Keratinocyte (primary cell): ENCODE measurements at regions not wholly inside any gene's neighbourhood (a gene's known extent, or its start where the extent isn't known, plus 50 kb on each side); places are given as distances from the start of the nearest gene placed in this dataset.

Experiments
- DNase-seq: peaks from one replicate; pipeline ENCODE4 v3.0.0-alpha.2; 2011; ENCODE audit warnings: low read depth, missing footprints, low spot score
- FAIRE-seq: peaks from 2 replicates; lab custom pipeline; 2011; peaks lifted over from hg19 to GRCh38; lab: Jason Lieb, UNC
- H2AFZ ChIP-seq: 2 replicates; pipeline ENCODE4 v1.6.0; 2012; ENCODE audit warnings: low read length, control low read depth, inconsistent platforms; ENCODE audit not compliant: control insufficient read depth
- H3K27ac ChIP-seq: 2 replicates; pipeline ENCODE4 v1.5.1; 2011; ENCODE audit warnings: low read length; ENCODE audit not compliant: control insufficient read depth, insufficient read depth
- H3K27me3 ChIP-seq: 3 replicates; pipeline ENCODE4 v1.6.0; 2011; ENCODE audit warnings: low read length; ENCODE audit not compliant: control insufficient read depth, insufficient read depth; ENCODE audit errors: extremely low read depth
- H3K36me3 ChIP-seq, 2 experiments: 2 replicates in 1 of 2; 3 replicates in 1 of 2; pipeline ENCODE4 v1.5.1; 2011; ENCODE audit warnings: low read length in 2 of 2, mild to moderate bottlenecking in 1 of 2; ENCODE audit not compliant: control insufficient read depth in 2 of 2, insufficient read depth in 2 of 2; ENCODE audit errors: extremely low read depth in 1 of 2
- H3K4me1 ChIP-seq: 3 replicates; pipeline ENCODE4 v1.5.1; 2011; ENCODE audit warnings: low read length; ENCODE audit not compliant: control insufficient read depth, insufficient read depth; ENCODE audit errors: extremely low read depth
- H3K4me2 ChIP-seq: 3 replicates; pipeline ENCODE4 v1.6.0; 2011; ENCODE audit warnings: low read depth, low read length; ENCODE audit not compliant: control insufficient read depth, insufficient read depth; ENCODE audit errors: extremely low read depth
- H3K4me3 ChIP-seq, 3 experiments: fragments of 200-600 bp in 1 of 3; sonication (generic) in 1 of 3; 2 replicates in 2 of 3; 3 replicates in 1 of 3; pipeline ENCODE4 v1.5.1; 2011 to 2016; ENCODE audit warnings: low read length in 3 of 3, mild to moderate bottlenecking in 3 of 3, control low read depth in 2 of 3, inconsistent platforms in 1 of 3, low read depth in 1 of 3, mixed read lengths in 1 of 3, mixed run types in 1 of 3, moderate library complexity in 1 of 3; ENCODE audit not compliant: control insufficient read depth in 2 of 3, insufficient read depth in 2 of 3; ENCODE audit errors: extremely low read depth in 1 of 3
- H3K79me2 ChIP-seq: 2 replicates; pipeline ENCODE4 v1.6.0; 2012; ENCODE audit warnings: low read length; ENCODE audit not compliant: control insufficient read depth, insufficient read depth
- H3K9ac ChIP-seq: 3 replicates; pipeline ENCODE4 v1.6.0; 2011; ENCODE audit warnings: low read length; ENCODE audit not compliant: control insufficient read depth, insufficient read depth; ENCODE audit errors: extremely low read depth
- H3K9me1 ChIP-seq: 3 replicates; pipeline ENCODE4 v1.6.0; 2011; ENCODE audit warnings: low read length; ENCODE audit not compliant: control insufficient read depth, insufficient read depth; ENCODE audit errors: extremely low read depth
- H3K9me3 ChIP-seq: 2 replicates; pipeline ENCODE4 v1.5.1; 2012; ENCODE audit warnings: low read depth, low read length; ENCODE audit not compliant: control insufficient read depth
- H4K20me1 ChIP-seq: 3 replicates; pipeline ENCODE4 v1.6.0; 2011; ENCODE audit warnings: low read length; ENCODE audit not compliant: control insufficient read depth, insufficient read depth; ENCODE audit errors: extremely low read depth
- EZH2 ChIP-seq: IDR thresholded peaks from one replicate; pipeline ENCODE4 v1.6.1; 2012; ENCODE audit warnings: inconsistent platforms, mild to moderate bottlenecking, low read length, moderate library complexity
- dilution Hi-C: fragments of 300-500 bp; cut with MboI; formaldehyde crosslinking; loops from one replicate; pipeline ENCODE4 v1.7.0; 2020; ENCODE audit warnings: low sequenced_read_pairs; ENCODE audit not compliant: extremely low pct_ligation_motif_present
- TF ChIP-seq, protein P1 (sequence below), 3 experiments: IDR thresholded peaks in 1 of 3; conservative IDR thresholded peaks in 1 of 3; optimal IDR thresholded peaks in 1 of 3; 2 replicates in 2 of 3; 3 replicates in 1 of 3; pipeline versions ENCODE3 to v1.5.1; 2011; ENCODE audit warnings: low read length in 3 of 3, mild to moderate bottlenecking in 3 of 3, moderate library complexity in 2 of 3, control low read depth in 1 of 3, inconsistent platforms in 1 of 3; ENCODE audit not compliant: insufficient read depth in 2 of 3; ENCODE audit errors: extremely low read depth in 1 of 3

DNA sequence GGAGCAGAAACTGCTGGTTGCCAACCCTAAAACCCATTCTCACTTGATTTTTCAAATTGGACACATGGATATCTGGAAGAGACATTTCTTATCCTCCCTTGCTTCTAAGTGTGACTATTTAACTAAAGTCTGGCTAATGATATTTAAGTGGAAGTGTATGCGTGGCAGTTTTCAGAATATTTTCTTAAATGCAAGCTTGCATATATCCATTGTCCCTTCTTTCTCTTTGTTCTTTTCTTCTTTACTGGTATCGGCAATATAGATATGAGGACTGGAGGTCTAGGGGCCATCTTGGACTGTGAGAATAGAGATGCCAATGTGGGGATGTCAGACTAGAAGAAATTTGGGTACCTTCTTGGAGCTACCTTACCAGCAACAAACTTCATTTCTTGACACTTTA lies 364.3 kb upstream of the DPH6 start:
- FAIRE-seq (no peak), DNase-seq (no peak)
- H3K79me2 ChIP-seq = no peaks in the 10 kb centered on the region
- no peaks in the 10 kb centered on the region for H4K20me1 ChIP-seq
- no peaks in the 10 kb centered on the region for H3K9me1 ChIP-seq
- H3K9me3 ChIP-seq = peaks cover 2% of the 10 kb centered on the region
- H3K36me3 ChIP-seq = no peaks in the 10 kb centered on the region
- H3K27ac ChIP-seq = no peak overlapping the region
- no peak overlapping the region for H3K9ac ChIP-seq
- dilution Hi-C loops = no loop called here
- H3K27me3 ChIP-seq = no peaks in the 10 kb centered on the region
- H2AFZ ChIP-seq = no peak overlapping the region
- H3K4me2 ChIP-seq = no peak overlapping the region
- H3K4me3 ChIP-seq = no peak overlapping the region
- TF ChIP-seq, protein P1, sequence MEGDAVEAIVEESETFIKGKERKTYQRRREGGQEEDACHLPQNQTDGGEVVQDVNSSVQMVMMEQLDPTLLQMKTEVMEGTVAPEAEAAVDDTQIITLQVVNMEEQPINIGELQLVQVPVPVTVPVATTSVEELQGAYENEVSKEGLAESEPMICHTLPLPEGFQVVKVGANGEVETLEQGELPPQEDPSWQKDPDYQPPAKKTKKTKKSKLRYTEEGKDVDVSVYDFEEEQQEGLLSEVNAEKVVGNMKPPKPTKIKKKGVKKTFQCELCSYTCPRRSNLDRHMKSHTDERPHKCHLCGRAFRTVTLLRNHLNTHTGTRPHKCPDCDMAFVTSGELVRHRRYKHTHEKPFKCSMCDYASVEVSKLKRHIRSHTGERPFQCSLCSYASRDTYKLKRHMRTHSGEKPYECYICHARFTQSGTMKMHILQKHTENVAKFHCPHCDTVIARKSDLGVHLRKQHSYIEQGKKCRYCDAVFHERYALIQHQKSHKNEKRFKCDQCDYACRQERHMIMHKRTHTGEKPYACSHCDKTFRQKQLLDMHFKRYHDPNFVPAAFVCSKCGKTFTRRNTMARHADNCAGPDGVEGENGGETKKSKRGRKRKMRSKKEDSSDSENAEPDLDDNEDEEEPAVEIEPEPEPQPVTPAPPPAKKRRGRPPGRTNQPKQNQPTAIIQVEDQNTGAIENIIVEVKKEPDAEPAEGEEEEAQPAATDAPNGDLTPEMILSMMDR (optimal IDR thresholded peaks at IDR 0.05 in 1 of 3, IDR thresholded peaks at IDR 0.05 in 1 of 3, conservative IDR thresholded peaks at IDR 0.05 in 1 of 3; ENCODE audit: extremely low read depth in 1 of 3, insufficient read depth in 2 of 3, low read length in 3 of 3) = no peak
- TF ChIP-seq EZH2 = no peak
- no peaks in the 10 kb centered on the region for H3K4me1 ChIP-seq

DNA sequence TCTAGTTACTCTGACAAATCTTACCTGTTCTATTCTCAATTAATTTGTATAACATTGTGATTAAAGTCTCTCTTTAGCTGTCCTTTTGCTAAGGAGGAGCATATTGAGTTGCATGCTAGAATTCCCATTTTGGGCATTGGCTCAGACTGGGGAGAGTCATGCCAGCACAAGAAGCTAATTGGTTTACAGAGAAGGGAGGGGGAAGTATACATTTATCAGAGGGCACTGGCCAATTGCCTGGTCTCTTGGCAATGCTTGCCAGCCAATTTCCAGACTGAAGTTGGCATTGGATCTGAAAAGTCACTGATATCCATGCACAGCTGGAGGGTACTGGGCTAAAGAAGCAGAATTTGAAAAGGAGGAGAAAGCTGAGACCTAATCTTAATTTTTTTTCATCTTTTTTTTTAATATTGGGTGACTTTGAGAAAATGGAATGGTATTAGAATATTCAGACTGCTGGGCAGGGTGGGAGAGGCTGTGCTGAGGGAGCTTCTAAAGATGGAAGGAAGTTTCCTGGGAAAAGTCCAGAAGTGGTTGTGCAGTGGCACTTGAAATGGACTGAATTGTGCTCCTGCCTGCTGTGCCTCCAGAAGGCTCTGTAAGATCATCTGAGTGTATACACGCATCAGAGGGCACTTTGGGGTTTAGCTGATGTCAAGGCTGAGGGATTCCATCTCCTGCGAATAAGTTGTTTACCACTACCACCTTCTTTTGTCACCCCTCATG lies 365.2 kb upstream of the DPH6 start:
- Histone ChIP-seq H3K79me2 (no peaks in the 10 kb centered on the region), H3K4me3 (no peak overlapping the region), H3K4me1 (no peaks in the 10 kb centered on the region), H4K20me1 (no peaks in the 10 kb centered on the region), H3K4me2 (no peak overlapping the region), H3K9me3 (peaks cover 2% of the 10 kb centered on the region), H3K27ac (no peak overlapping the region), H3K27me3 (no peaks in the 10 kb centered on the region), H2AFZ (no peak overlapping the region), H3K9ac (no peak overlapping the region), H3K9me1 (no peaks in the 10 kb centered on the region), H3K36me3 (no peaks in the 10 kb centered on the region)
- dilution Hi-C loops = no loop called here
- TF ChIP-seq, protein P1 (optimal IDR thresholded peaks at IDR 0.05 in 1 of 3, IDR thresholded peaks at IDR 0.05 in 1 of 3, conservative IDR thresholded peaks at IDR 0.05 in 1 of 3; ENCODE audit: extremely low read depth in 1 of 3, insufficient read depth in 2 of 3, low read length in 3 of 3) = no peak
- TF ChIP-seq EZH2 = no peak
- no peak for FAIRE-seq
- DNase-seq = no peak
